ENCODE measurements at regions not wholly inside any gene's neighbourhood (a gene's known extent, or its start where the extent isn't known, plus 50 kb on each side); places are given as distances from the start of the nearest gene placed in this dataset.

DNA sequence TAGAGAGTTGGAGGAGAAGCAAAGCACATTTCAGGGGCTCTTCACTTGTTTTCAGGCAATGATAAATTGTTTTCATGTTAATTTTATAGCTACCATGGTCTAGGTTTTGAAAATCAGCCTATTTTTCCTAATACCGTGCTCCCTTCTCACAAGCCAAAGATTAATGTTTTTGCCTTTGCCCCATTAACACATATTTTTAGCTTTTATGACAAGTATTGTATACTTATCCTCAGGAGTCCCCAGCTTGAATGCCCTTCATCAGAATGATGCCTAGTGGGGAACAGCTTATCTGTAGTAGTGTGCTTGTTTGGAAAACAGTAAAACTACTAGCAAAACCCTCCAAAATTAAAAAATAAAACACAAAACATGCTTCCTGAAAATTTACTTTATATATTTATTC, 194.0 kb downstream of the LNPK start:
- TF ChIP-seq EGR1 (IDR thresholded peaks at IDR 0.05) (no peak), EP300 (IDR thresholded peaks at IDR 0.05; ENCODE audit: borderline replicate concordance) (no peak), TAF1 (IDR thresholded peaks at IDR 0.05; ENCODE audit: low read depth) (no peak), RAD21 (IDR thresholded peaks at IDR 0.05; ENCODE audit: low read depth) (no peak), FOXM1 (IDR thresholded peaks at IDR 0.05; ENCODE audit: borderline replicate concordance, low read depth) (no peak), ZBTB7A (IDR thresholded peaks at IDR 0.05; ENCODE audit: low read depth) (no peak), CEBPB (IDR thresholded peaks at IDR 0.05) (no peak), YY1 (IDR thresholded peaks at IDR 0.05; ENCODE audit: low read depth) (no peak), CREB1 (IDR thresholded peaks at IDR 0.05; ENCODE audit: low read depth) (no peak), NFIC (IDR thresholded peaks at IDR 0.05) (no peak), TEAD4 (IDR thresholded peaks at IDR 0.05) (no peak)
- TF ChIP-seq, protein P1, sequence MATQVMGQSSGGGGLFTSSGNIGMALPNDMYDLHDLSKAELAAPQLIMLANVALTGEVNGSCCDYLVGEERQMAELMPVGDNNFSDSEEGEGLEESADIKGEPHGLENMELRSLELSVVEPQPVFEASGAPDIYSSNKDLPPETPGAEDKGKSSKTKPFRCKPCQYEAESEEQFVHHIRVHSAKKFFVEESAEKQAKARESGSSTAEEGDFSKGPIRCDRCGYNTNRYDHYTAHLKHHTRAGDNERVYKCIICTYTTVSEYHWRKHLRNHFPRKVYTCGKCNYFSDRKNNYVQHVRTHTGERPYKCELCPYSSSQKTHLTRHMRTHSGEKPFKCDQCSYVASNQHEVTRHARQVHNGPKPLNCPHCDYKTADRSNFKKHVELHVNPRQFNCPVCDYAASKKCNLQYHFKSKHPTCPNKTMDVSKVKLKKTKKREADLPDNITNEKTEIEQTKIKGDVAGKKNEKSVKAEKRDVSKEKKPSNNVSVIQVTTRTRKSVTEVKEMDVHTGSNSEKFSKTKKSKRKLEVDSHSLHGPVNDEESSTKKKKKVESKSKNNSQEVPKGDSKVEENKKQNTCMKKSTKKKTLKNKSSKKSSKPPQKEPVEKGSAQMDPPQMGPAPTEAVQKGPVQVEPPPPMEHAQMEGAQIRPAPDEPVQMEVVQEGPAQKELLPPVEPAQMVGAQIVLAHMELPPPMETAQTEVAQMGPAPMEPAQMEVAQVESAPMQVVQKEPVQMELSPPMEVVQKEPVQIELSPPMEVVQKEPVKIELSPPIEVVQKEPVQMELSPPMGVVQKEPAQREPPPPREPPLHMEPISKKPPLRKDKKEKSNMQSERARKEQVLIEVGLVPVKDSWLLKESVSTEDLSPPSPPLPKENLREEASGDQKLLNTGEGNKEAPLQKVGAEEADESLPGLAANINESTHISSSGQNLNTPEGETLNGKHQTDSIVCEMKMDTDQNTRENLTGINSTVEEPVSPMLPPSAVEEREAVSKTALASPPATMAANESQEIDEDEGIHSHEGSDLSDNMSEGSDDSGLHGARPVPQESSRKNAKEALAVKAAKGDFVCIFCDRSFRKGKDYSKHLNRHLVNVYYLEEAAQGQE (IDR thresholded peaks at IDR 0.05; ENCODE audit: low read depth): no peak
- TF ChIP-seq, protein P2, sequence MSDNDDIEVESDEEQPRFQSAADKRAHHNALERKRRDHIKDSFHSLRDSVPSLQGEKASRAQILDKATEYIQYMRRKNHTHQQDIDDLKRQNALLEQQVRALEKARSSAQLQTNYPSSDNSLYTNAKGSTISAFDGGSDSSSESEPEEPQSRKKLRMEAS (IDR thresholded peaks at IDR 0.05): no peak
- TF ChIP-seq, protein P3, sequence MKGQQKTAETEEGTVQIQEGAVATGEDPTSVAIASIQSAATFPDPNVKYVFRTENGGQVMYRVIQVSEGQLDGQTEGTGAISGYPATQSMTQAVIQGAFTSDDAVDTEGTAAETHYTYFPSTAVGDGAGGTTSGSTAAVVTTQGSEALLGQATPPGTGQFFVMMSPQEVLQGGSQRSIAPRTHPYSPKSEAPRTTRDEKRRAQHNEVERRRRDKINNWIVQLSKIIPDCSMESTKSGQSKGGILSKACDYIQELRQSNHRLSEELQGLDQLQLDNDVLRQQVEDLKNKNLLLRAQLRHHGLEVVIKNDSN (IDR thresholded peaks at IDR 0.05): no peak
